ENCODE measurements at regions not wholly inside any gene's neighbourhood (a gene's known extent, or its start where the extent isn't known, plus 50 kb on each side); places are given as distances from the start of the nearest gene placed in this dataset.

DNA sequence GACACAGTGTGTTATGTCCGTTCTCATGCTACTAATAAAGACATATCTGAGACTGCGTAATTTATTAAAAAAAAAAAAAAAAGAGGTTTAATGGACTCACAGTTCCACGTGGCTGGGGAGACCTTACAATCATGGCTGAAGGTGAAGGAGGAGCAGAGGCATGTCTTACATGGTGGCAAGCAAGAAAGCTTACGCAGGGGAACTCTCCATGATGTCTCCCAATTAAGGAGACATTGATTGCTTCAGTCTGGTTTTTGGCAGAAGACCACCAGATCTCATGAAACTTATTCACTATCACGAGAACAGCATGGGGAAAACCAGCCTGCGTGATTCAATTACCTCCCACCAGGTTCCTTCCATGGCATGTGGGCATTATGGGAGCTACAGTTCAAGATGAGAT, 221.8 kb downstream of the ASMT start:
- TF ChIP-seq, protein P1, sequence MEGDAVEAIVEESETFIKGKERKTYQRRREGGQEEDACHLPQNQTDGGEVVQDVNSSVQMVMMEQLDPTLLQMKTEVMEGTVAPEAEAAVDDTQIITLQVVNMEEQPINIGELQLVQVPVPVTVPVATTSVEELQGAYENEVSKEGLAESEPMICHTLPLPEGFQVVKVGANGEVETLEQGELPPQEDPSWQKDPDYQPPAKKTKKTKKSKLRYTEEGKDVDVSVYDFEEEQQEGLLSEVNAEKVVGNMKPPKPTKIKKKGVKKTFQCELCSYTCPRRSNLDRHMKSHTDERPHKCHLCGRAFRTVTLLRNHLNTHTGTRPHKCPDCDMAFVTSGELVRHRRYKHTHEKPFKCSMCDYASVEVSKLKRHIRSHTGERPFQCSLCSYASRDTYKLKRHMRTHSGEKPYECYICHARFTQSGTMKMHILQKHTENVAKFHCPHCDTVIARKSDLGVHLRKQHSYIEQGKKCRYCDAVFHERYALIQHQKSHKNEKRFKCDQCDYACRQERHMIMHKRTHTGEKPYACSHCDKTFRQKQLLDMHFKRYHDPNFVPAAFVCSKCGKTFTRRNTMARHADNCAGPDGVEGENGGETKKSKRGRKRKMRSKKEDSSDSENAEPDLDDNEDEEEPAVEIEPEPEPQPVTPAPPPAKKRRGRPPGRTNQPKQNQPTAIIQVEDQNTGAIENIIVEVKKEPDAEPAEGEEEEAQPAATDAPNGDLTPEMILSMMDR (IDR thresholded peaks at IDR 0.05), result no peak
- TF ChIP-seq POLR2AphosphoS2 (conservative IDR thresholded peaks at IDR 0.05; ENCODE audit: low read length) (no peak), ESRRA (IDR thresholded peaks at IDR 0.05; ENCODE audit: borderline replicate concordance, low read length) (no peak), EP300 (IDR thresholded peaks at IDR 0.05) (no peak), MAFK (IDR thresholded peaks at IDR 0.05; ENCODE audit: partially characterized antibody) (no peak), RARB (CRISPR knock-in tag; IDR thresholded peaks at IDR 0.05) (no peak), SMC3 (IDR thresholded peaks at IDR 0.05) (no peak), CHD4 (IDR thresholded peaks at IDR 0.05; ENCODE audit: borderline replicate concordance) (no peak), CHD2 (IDR thresholded peaks at IDR 0.05; ENCODE audit: low read length, partially characterized antibody) (no peak)
